HCT116 (cell line): ENCODE measurements at regions not wholly inside any gene's neighbourhood (a gene's known extent, or its start where the extent isn't known, plus 50 kb on each side); places are given as distances from the start of the nearest gene placed in this dataset.

ENCODE experiments used
- ATAC-seq: fragments of 200-7000 bp; cut with Tn5 transposase; 2 replicates; pipeline ENCODE4 v1.9.1; 2020; ENCODE audit warnings: mild to moderate bottlenecking, moderate library complexity
- BruUV-seq: library from RNA; stranded (reverse); fragments of 400-500 nt; replicated peaks from 2 replicates; lab custom pipeline; 2021; lab: Mats Ljungman, UMichigan
- CTCF ChIA-PET: fragments of 300-600 bp; sonication (Branson Sonifier 250); formaldehyde crosslinking; loops from one replicate; lab custom pipeline; 2021; ENCODE audit warnings: antibody characterized with exemption; lab: Charles Lee
- POLR2A ChIA-PET: fragments of 300-600, 350-600 bp; sonication (Branson Sonifier 250); formaldehyde crosslinking; loops from one replicate; lab custom pipeline; 2021; ENCODE audit warnings: antibody characterized with exemption; lab: Charles Lee
- RAD21 ChIA-PET, 2 experiments: fragments of 300-600 bp; sonication (Branson Sonifier 250); formaldehyde crosslinking; loops; one replicate each; lab custom pipeline; 2023; ENCODE audit warnings: low total read pairs in 2 of 2; ENCODE audit not compliant: uncharacterized antibody in 2 of 2, unreplicated experiment in 2 of 2, low non-redundant PET in 1 of 2; lab: Charles Lee
- DNase-seq: peaks from one replicate; pipeline ENCODE4 v3.0.0-alpha.2; 2010; ENCODE audit warnings: low read depth, low spot score
- H2AFZ ChIP-seq: fragments of 200-600 bp; shearing (Covaris generic), sonication (generic); 2 replicates; pipeline ENCODE4 v1.6.1; 2017; ENCODE audit warnings: low read depth, mixed run types, mixed read lengths, antibody characterized with exemption, low read length; ENCODE audit not compliant: poor library complexity, severe bottlenecking
- H3K27ac ChIP-seq: 2 replicates; pipeline ENCODE4 v1.5.1; 2012; ENCODE audit warnings: low read depth, low read length
- H3K27me3 ChIP-seq: fragments of 200-600 bp; sonication (generic); 2 replicates; pipeline ENCODE4 v1.6.1; 2016; ENCODE audit warnings: mixed run types, low read length, mixed read lengths; ENCODE audit not compliant: insufficient read depth
- H3K36me3 ChIP-seq, 2 experiments: fragments of 200-500 bp in 1 of 2; fragments of 200-600 bp in 1 of 2; sonication (Bioruptor generic) in 1 of 2; sonication (generic) in 1 of 2; 2 replicates each; pipeline versions ENCODE4 v1.5.1 to v1.6.1; 2014 to 2016; ENCODE audit warnings: low read length in 2 of 2, inconsistent platforms in 1 of 2, mixed read lengths in 1 of 2, mixed run types in 1 of 2; ENCODE audit not compliant: insufficient read depth in 2 of 2, control insufficient read depth in 1 of 2
- H3K4me1 ChIP-seq, 2 experiments: fragments of 200-600 bp in 1 of 2; sonication (generic) in 1 of 2; 2 replicates each; pipeline versions ENCODE4 v1.5.1 to v1.6.1; 2012 to 2017; ENCODE audit warnings: low read length in 2 of 2, inconsistent platforms in 1 of 2, mild to moderate bottlenecking in 1 of 2, mixed read lengths in 1 of 2, mixed run types in 1 of 2, moderate library complexity in 1 of 2; ENCODE audit not compliant: insufficient read depth in 2 of 2, control insufficient read depth in 1 of 2
- H3K4me2 ChIP-seq: fragments of 200-600 bp; sonication (generic); 2 replicates; pipeline ENCODE4 v1.6.1; 2017; ENCODE audit warnings: mixed run types, low read length, mixed read lengths
- H3K4me3 ChIP-seq, 2 experiments: fragments of 200-600 bp in 1 of 2; sonication (generic) in 1 of 2; replicated peaks in 1 of 2; 2 replicates each; pipeline ENCODE4 v1.5.1; 2011 to 2016; ENCODE audit warnings: low read length in 2 of 2, control low read depth in 1 of 2, low read depth in 1 of 2, mild to moderate bottlenecking in 1 of 2, mixed read lengths in 1 of 2, mixed run types in 1 of 2
- H3K79me2 ChIP-seq: fragments of 200-600 bp; sonication (generic); 2 replicates; pipeline ENCODE4 v1.6.1; 2017; ENCODE audit warnings: mild to moderate bottlenecking, mixed run types, low read length, moderate library complexity, mixed read lengths; ENCODE audit not compliant: insufficient read depth
- H3K9ac ChIP-seq: fragments of 200-600 bp; sonication (generic); 2 replicates; pipeline ENCODE4 v1.6.1; 2016; ENCODE audit warnings: low read length, mixed read lengths
- H3K9me2 ChIP-seq: fragments of 200-600 bp; sonication (generic), shearing (Covaris generic); 2 replicates; pipeline ENCODE4 v1.6.1; 2017; ENCODE audit warnings: mixed run types, mild to moderate bottlenecking, moderate library complexity; ENCODE audit not compliant: insufficient read depth
- H3K9me3 ChIP-seq, 2 experiments: fragments of 200-500 bp in 1 of 2; fragments of 200-600 bp in 1 of 2; sonication (Bioruptor generic) in 1 of 2; sonication (generic) in 1 of 2; 2 replicates each; pipeline ENCODE4 v1.6.1; 2014 to 2017; ENCODE audit warnings: low read length in 2 of 2, mixed read lengths in 2 of 2, inconsistent platforms in 1 of 2, low read depth in 1 of 2, mild to moderate bottlenecking in 1 of 2, mixed run types in 1 of 2, moderate library complexity in 1 of 2; ENCODE audit not compliant: control insufficient read depth in 1 of 2, insufficient read depth in 1 of 2
- H4K20me1 ChIP-seq: fragments of 200-600 bp; sonication (generic), shearing (Covaris generic); 2 replicates; pipeline ENCODE4 v1.6.1; 2017; ENCODE audit warnings: mixed run types, mild to moderate bottlenecking, moderate library complexity; ENCODE audit not compliant: insufficient read depth
- CBX3 ChIP-seq: IDR thresholded peaks from 2 replicates; pipeline ENCODE4 v1.6.1; 2012; ENCODE audit warnings: low read depth
- EGR1 ChIP-seq: IDR thresholded peaks from 2 replicates; pipeline ENCODE4 v1.6.1; 2012; ENCODE audit warnings: low read depth
- ELF1 ChIP-seq: IDR thresholded peaks from 2 replicates; pipeline ENCODE4 v1.6.1; 2012; ENCODE audit warnings: low read depth, borderline replicate concordance
- JUND ChIP-seq: IDR thresholded peaks from 2 replicates; pipeline ENCODE4 v1.6.1; 2012
- POLR2A ChIP-seq: IDR thresholded peaks from 2 replicates; pipeline ENCODE4 v1.7.0; 2011; ENCODE audit warnings: borderline replicate concordance; ENCODE audit not compliant: insufficient read depth, insufficient read length; ENCODE audit errors: extremely low read depth
- SIN3A ChIP-seq: IDR thresholded peaks from 2 replicates; pipeline ENCODE4 v1.6.1; 2012; ENCODE audit warnings: low read depth
- YY1 ChIP-seq: IDR thresholded peaks from 2 replicates; pipeline ENCODE4 v1.6.1; 2011; ENCODE audit warnings: low read length, low read depth, moderate library complexity, mild to moderate bottlenecking; ENCODE audit not compliant: insufficient replicate concordance; ENCODE audit errors: extremely low read depth
- ZNF274 ChIP-seq: fragments of 200-500 bp; sonication (Bioruptor generic); IDR thresholded peaks from 2 replicates; pipeline ENCODE4 v1.6.1; 2014; ENCODE audit warnings: mild to moderate bottlenecking, low read depth, low read length, inconsistent platforms
- intact Hi-C: fragments of 100-400 bp; cut with micrococcal nuclease; formaldehyde crosslinking; loops from 2 replicates; pipeline ENCODE4 v1.10.0; 2022

- H4K20me1 ChIP-seq = no peaks in the 10 kb centered on the region
- H2AFZ ChIP-seq = no peak overlapping the region
- no peak overlapping the region for H3K9ac ChIP-seq
- no peak for TF ChIP-seq SIN3A
- ChIA-PET POLR2A (no interaction called here), CTCF (no interaction called here), RAD21 (no interaction called here)
- H3K79me2 ChIP-seq = no peaks in the 10 kb centered on the region
- no peak overlapping the region for H3K27ac ChIP-seq
- BruUV-seq = no TSS peak
- ATAC-seq = no peak
- H3K4me3 ChIP-seq = no peak overlapping the region
- H3K9me2 ChIP-seq = no peaks in the 10 kb centered on the region
- H3K4me2 ChIP-seq = no peak overlapping the region
- no peaks in the 10 kb centered on the region for H3K27me3 ChIP-seq
- intact Hi-C loops = no loop called here
- H3K36me3 ChIP-seq = no peaks in the 10 kb centered on the region
- H3K9me3 ChIP-seq = no peaks in the 10 kb centered on the region
- no peak for DNase-seq
- H3K4me1 ChIP-seq = no peaks in the 10 kb centered on the region
Measured at GRCh38 chr10:4003348-4003973, 218.5 kb upstream of the KLF6 start.

- Histone ChIP-seq H4K20me1 (no peaks in the 10 kb centered on the region), H3K27me3 (no peaks in the 10 kb centered on the region), H2AFZ (no peak overlapping the region), H3K36me3 (no peaks in the 10 kb centered on the region), H3K79me2 (no peaks in the 10 kb centered on the region), H3K9me3 (no peaks in the 10 kb centered on the region), H3K9me2 (no peaks in the 10 kb centered on the region), H3K4me1 (no peaks in the 10 kb centered on the region), H3K9ac (no peak overlapping the region), H3K4me3 (no peak overlapping the region), H3K27ac (no peak overlapping the region), H3K4me2 (no peak overlapping the region)
- ATAC-seq (no peak), DNase-seq (no peak)
- CTCF ChIA-PET = no interaction called here
- no peak for TF ChIP-seq CBX3
- no peak for TF ChIP-seq ELF1
- TF ChIP-seq YY1 = no peak
- TF ChIP-seq EGR1 = no peak
- TF ChIP-seq ZNF274 = no peak
- no peak for TF ChIP-seq JUND
- TF ChIP-seq POLR2A = no peak
- intact Hi-C loops = no loop called here
- RAD21 ChIA-PET = no interaction called here
- POLR2A ChIA-PET = no interaction called here
- no TSS peak for BruUV-seq
Measured at GRCh38 chr10:4001811-4002210, 216.8 kb upstream of the KLF6 start.
